HepG2 (cell line): ENCODE measurements at regions not wholly inside any gene's neighbourhood (a gene's known extent, or its start where the extent isn't known, plus 50 kb on each side); places are given as distances from the start of the nearest gene placed in this dataset.

Experiments used
- ATAC-seq: fragments of 200-7000 bp; cut with Tn5 transposase; 3 replicates; pipeline ENCODE4 v1.9.1; 2020; ENCODE audit warnings: mild to moderate bottlenecking, moderate library complexity
- BruUV-seq: library from RNA; stranded (reverse); fragments of 400-500 nt; replicated peaks from 2 replicates; lab custom pipeline; 2021; lab: Mats Ljungman, UMichigan
- CTCF ChIA-PET: fragments of 300-600 bp; formaldehyde crosslinking; extraction: SDS; loops from one replicate; lab custom pipeline; 2021; ENCODE audit warnings: low total read pairs, inconsistent platforms, low intra/inter-chr PET ratio; lab: Yijun Ruan, JAX
- POLR2A ChIA-PET: fragments of 350-600 bp; sonication (Branson Sonifier 250); formaldehyde crosslinking; loops from one replicate; lab custom pipeline; 2020; ENCODE audit warnings: antibody characterized with exemption, inconsistent platforms; lab: Yijun Ruan, JAX
- DNase-seq: peaks from one replicate; pipeline ENCODE4 v3.0.0-alpha.2; 2015; ENCODE audit warnings: low spot score
- FAIRE-seq: peaks from 3 replicates; lab custom pipeline; 2011; peaks lifted over from hg19 to GRCh38; lab: Jason Lieb, UNC
- H2AFZ ChIP-seq: one replicate; pipeline ENCODE4 v1.6.1; 2011; ENCODE audit warnings: low read length, inconsistent platforms
- H3K27ac ChIP-seq: fragments of 300-600 bp; 3 replicates; pipeline ENCODE4 v1.8.0; 2011; ENCODE audit warnings: mixed run types, mild to moderate bottlenecking, mixed read lengths, low read length, inconsistent platforms; ENCODE audit not compliant: insufficient read depth; ENCODE audit errors: extremely low read length
- H3K27me3 ChIP-seq, 2 experiments: fragments of 200-600 bp in 1 of 2; 2 replicates in 1 of 2; 3 replicates in 1 of 2; pipeline versions ENCODE4 v1.6.0 to v1.8.0; 2011; ENCODE audit warnings: low read length in 2 of 2, mild to moderate bottlenecking in 2 of 2, moderate library complexity in 2 of 2, inconsistent platforms in 1 of 2; ENCODE audit not compliant: insufficient read depth in 2 of 2, control insufficient read depth in 1 of 2
- H3K36me3 ChIP-seq, 2 experiments: fragments of 200-600 bp in 1 of 2; replicated peaks in 1 of 2; 2 replicates in 1 of 2; 3 replicates in 1 of 2; pipeline versions ENCODE4 v1.5.1 to v1.8.0; 2011; ENCODE audit warnings: low read length in 2 of 2, inconsistent platforms in 1 of 2; ENCODE audit not compliant: insufficient read depth in 2 of 2, control insufficient read depth in 1 of 2
- H3K4me1 ChIP-seq: 2 replicates; pipeline ENCODE4 v1.5.1; 2012; ENCODE audit warnings: low read length, inconsistent platforms; ENCODE audit not compliant: insufficient read depth
- H3K4me2 ChIP-seq: 2 replicates; pipeline ENCODE4 v1.6.0; 2011; ENCODE audit warnings: low read depth, low read length, inconsistent platforms
- H3K4me3 ChIP-seq, 3 experiments: fragments of 200-600 bp in 1 of 3; sonication (generic), shearing (Covaris generic) in 1 of 3; replicated peaks in 1 of 3; 2 replicates each; pipeline ENCODE4 v1.5.1; 2011 to 2016; ENCODE audit warnings: low read length in 3 of 3, inconsistent platforms in 2 of 3, low read depth in 2 of 3, mild to moderate bottlenecking in 2 of 3, control low read depth in 1 of 3, mixed read lengths in 1 of 3; ENCODE audit not compliant: insufficient read depth in 1 of 3
- H3K79me2 ChIP-seq: one replicate; pipeline ENCODE4 v1.6.1; 2011; ENCODE audit warnings: low read length, inconsistent platforms; ENCODE audit not compliant: insufficient read depth
- H3K9ac ChIP-seq: 2 replicates; pipeline ENCODE4 v1.6.0; 2011; ENCODE audit warnings: mild to moderate bottlenecking, low read depth, low read length, inconsistent platforms; ENCODE audit not compliant: insufficient read depth
- H3K9me3 ChIP-seq: 2 replicates; pipeline ENCODE4 v1.5.1; 2012; ENCODE audit warnings: mild to moderate bottlenecking, low read length
- H4K20me1 ChIP-seq: 2 replicates; pipeline ENCODE4 v1.6.0; 2011; ENCODE audit warnings: inconsistent platforms, mild to moderate bottlenecking, low read length, moderate library complexity; ENCODE audit not compliant: insufficient read depth
- AHR ChIP-seq: IDR thresholded peaks from 2 replicates; pipeline ENCODE4 v1.6.1; 2018; ENCODE audit warnings: missing genetic modification reagents, missing compliant biosample characterization
- EHMT2 ChIP-seq: fragments of 200-600 bp; sonication (generic); IDR thresholded peaks from 2 replicates; pipeline ENCODE4 v1.7.0; 2017; ENCODE audit warnings: antibody characterized with exemption, low read depth, low read length, borderline replicate concordance
- GRHL1 ChIP-seq: sonication (generic); formaldehyde crosslinking; conservative IDR thresholded peaks from 2 replicates; pipeline ENCODE4 v1.8.0; 2022; ENCODE audit warnings: missing genetic modification reagents
- HNRNPLL ChIP-seq: fragments of 200-400 bp; formaldehyde crosslinking; IDR thresholded peaks from 2 replicates; pipeline ENCODE4 v1.6.1; 2017; ENCODE audit warnings: mild to moderate bottlenecking, low read depth, low read length; ENCODE audit not compliant: poor library complexity, severe bottlenecking
- MLX ChIP-seq: IDR thresholded peaks from 2 replicates; pipeline ENCODE4 v1.6.1; 2016
- RNF2 ChIP-seq: fragments of 450-650 bp; conservative IDR thresholded peaks from 2 replicates; pipeline ENCODE4 v1.6.1; 2016; ENCODE audit warnings: low read depth
- SIN3A ChIP-seq: IDR thresholded peaks from 2 replicates; pipeline ENCODE4 v1.6.1; 2011; ENCODE audit warnings: low read depth, mild to moderate bottlenecking, control low read depth, low read length, borderline replicate concordance
- TFDP2 ChIP-seq: sonication (generic); formaldehyde crosslinking; IDR thresholded peaks from 2 replicates; pipeline ENCODE4 v1.4.0; 2020; ENCODE audit warnings: missing genetic modification reagents
- TGIF2 ChIP-seq: IDR thresholded peaks from 2 replicates; pipeline ENCODE4 v1.6.1; 2016; ENCODE audit warnings: control low read depth, missing compliant biosample characterization
- ZBTB37 ChIP-seq: sonication (generic); formaldehyde crosslinking; IDR thresholded peaks from 2 replicates; pipeline ENCODE4 v1.4.0; 2020; ENCODE audit warnings: mild to moderate bottlenecking, missing genetic modification reagents
- ZNF225 ChIP-seq: sonication (generic); formaldehyde crosslinking; IDR thresholded peaks from 2 replicates; pipeline ENCODE4 v1.4.0; 2020; ENCODE audit warnings: mild to moderate bottlenecking, missing genetic modification reagents
- ZNF543 ChIP-seq: sonication (generic); formaldehyde crosslinking; IDR thresholded peaks from 2 replicates; pipeline ENCODE4 v1.4.0; 2020; ENCODE audit warnings: mild to moderate bottlenecking, missing genetic modification reagents
- ZNF879 ChIP-seq: sonication (generic); formaldehyde crosslinking; IDR thresholded peaks from 2 replicates; pipeline ENCODE4 v1.8.1; 2023; ENCODE audit warnings: missing genetic modification reagents
- WGBS: methylation state at CpG from one replicate; pipeline ENCODE4 v1.1.6; 2017; ENCODE audit warnings: low lambda C conversion rate; 5-methylcytosine and 5-hydroxymethylcytosine counted together
- in situ Hi-C: cut with HindIII; loops from 2 replicates; pipeline ENCODE4 v1.10.0; 2017; ENCODE audit warnings: low pct_unique_long_range_greater_than_20kb; ENCODE audit not compliant: extremely low pct_ligation_motif_present
- intact Hi-C: fragments of 100-400 bp; cut with micrococcal nuclease; formaldehyde crosslinking; loops from one replicate; pipeline ENCODE4 v1.10.0; 2022; ENCODE audit not compliant: unreplicated experiment

GRCh38 chr7:24408798-24409430 is 124.9 kb downstream of the NPY start:
- Histone ChIP-seq H3K79me2 (no peaks in the 10 kb centered on the region), H3K36me3 (no peaks in the 10 kb centered on the region), H3K4me2 (no peak overlapping the region), H4K20me1 (no peaks in the 10 kb centered on the region), H3K27ac (no peak overlapping the region), H3K9ac (no peak overlapping the region), H3K4me1 (no peaks in the 10 kb centered on the region), H3K4me3 (no peak overlapping the region), H3K27me3 (no peaks in the 10 kb centered on the region), H3K9me3 (peaks cover under 1% of the 10 kb centered on the region; the same call in 1 of the 2 replicates), H2AFZ (no peak overlapping the region)
- POLR2A ChIA-PET, result no interaction called here
- CTCF ChIA-PET, result no interaction called here
- in situ Hi-C loops, result loop anchor here (10.0 kb wide), 1 partner anchor 544 kb away; no protein-coding TSS in a partner anchor
- ATAC-seq, result no peak
- BruUV-seq, result no TSS peak
- DNase-seq, result no peak
- no peak for TF ChIP-seq AHR (CRISPR knock-in tag)
- no peak for TF ChIP-seq GRHL1 (CRISPR knock-in tag)
- no peak for TF ChIP-seq HNRNPLL
- FAIRE-seq, result no peak
- intact Hi-C loops, result no loop called here
- 42% methylated on average over 8 of the region's 9 CpGs for WGBS

- in situ Hi-C loops (loop anchor here (10.0 kb wide), 1 partner anchor 545 kb away; no protein-coding TSS in a partner anchor), intact Hi-C loops (no loop called here)
- Histone ChIP-seq H3K9ac (no peak overlapping the region), H3K4me3 (no peak overlapping the region), H3K4me1 (no peaks in the 10 kb centered on the region), H3K36me3 (no peaks in the 10 kb centered on the region), H3K27me3 (no peaks in the 10 kb centered on the region), H3K79me2 (no peaks in the 10 kb centered on the region), H3K4me2 (no peak overlapping the region), H2AFZ (no peak overlapping the region), H4K20me1 (no peaks in the 10 kb centered on the region), H3K9me3 (peaks cover 5% of the 10 kb centered on the region; the same call in 1 of the 2 replicates), H3K27ac (no peak overlapping the region)
- BruUV-seq, result no TSS peak
- WGBS, result 31% methylated on average over 6 of the region's 6 CpGs
- ChIA-PET CTCF (no interaction called here), POLR2A (no interaction called here)
- FAIRE-seq, result no peak
- no peak for ATAC-seq
- DNase-seq, result no peak
- TF ChIP-seq SIN3A, result no peak
- no peak for TF ChIP-seq ZNF543 (CRISPR knock-in tag)
- TF ChIP-seq TGIF2 (CRISPR knock-in tag), result no peak
- TF ChIP-seq TFDP2 (CRISPR knock-in tag), result no peak
- no peak for TF ChIP-seq ZBTB37 (CRISPR knock-in tag)
- no peak for TF ChIP-seq ZNF225 (CRISPR knock-in tag)
- TF ChIP-seq EHMT2, result no peak
- no peak for TF ChIP-seq MLX (CRISPR knock-in tag)
- no peak for TF ChIP-seq RNF2
- no peak for TF ChIP-seq ZNF879
Observed at GRCh38 chr7:24409431-24410024, 125.5 kb downstream of the NPY start.
